ENCODE measurements at regions not wholly inside any gene's neighbourhood (a gene's known extent, or its start where the extent isn't known, plus 50 kb on each side); places are given as distances from the start of the nearest gene placed in this dataset.

DNA sequence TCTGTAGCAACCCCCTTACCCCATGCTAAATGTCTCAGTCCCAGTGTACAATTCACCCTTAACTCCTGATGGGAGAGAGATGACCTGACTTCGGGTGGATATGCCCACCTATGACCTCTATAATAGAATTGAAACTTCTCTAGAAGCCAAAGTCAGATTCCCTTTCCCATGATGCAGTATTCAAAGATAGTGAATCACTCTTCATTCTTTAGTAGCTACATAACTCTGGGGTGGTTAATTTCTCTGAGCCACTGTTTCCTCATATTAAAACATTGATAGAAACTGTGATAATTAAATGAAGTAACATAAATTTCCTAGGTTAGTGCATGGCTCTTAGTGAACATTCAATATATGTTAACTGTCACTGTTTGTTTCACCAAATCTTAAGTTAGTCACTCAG, 500.4 kb downstream of the COL12A1 start:
- TF ChIP-seq FOXP2 (optimal IDR thresholded peaks at IDR 0.05; ENCODE audit: borderline replicate concordance, extremely low read depth, extremely low read length, insufficient read depth), result no peak
- no peak for TF ChIP-seq TAF1 (IDR thresholded peaks at IDR 0.05; ENCODE audit: borderline replicate concordance, insufficient read depth, low read length)
- TF ChIP-seq, protein P1, sequence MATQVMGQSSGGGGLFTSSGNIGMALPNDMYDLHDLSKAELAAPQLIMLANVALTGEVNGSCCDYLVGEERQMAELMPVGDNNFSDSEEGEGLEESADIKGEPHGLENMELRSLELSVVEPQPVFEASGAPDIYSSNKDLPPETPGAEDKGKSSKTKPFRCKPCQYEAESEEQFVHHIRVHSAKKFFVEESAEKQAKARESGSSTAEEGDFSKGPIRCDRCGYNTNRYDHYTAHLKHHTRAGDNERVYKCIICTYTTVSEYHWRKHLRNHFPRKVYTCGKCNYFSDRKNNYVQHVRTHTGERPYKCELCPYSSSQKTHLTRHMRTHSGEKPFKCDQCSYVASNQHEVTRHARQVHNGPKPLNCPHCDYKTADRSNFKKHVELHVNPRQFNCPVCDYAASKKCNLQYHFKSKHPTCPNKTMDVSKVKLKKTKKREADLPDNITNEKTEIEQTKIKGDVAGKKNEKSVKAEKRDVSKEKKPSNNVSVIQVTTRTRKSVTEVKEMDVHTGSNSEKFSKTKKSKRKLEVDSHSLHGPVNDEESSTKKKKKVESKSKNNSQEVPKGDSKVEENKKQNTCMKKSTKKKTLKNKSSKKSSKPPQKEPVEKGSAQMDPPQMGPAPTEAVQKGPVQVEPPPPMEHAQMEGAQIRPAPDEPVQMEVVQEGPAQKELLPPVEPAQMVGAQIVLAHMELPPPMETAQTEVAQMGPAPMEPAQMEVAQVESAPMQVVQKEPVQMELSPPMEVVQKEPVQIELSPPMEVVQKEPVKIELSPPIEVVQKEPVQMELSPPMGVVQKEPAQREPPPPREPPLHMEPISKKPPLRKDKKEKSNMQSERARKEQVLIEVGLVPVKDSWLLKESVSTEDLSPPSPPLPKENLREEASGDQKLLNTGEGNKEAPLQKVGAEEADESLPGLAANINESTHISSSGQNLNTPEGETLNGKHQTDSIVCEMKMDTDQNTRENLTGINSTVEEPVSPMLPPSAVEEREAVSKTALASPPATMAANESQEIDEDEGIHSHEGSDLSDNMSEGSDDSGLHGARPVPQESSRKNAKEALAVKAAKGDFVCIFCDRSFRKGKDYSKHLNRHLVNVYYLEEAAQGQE (IDR thresholded peaks at IDR 0.05; ENCODE audit: insufficient read depth in 1 of 2, low read depth in 2 of 2, low read length in 2 of 2), result no peak

Measured in PFSK-1 (cell line).